Endothelial cell of umbilical vein (primary cell): ENCODE measurements at regions not wholly inside any gene's neighbourhood (a gene's known extent, or its start where the extent isn't known, plus 50 kb on each side); places are given as distances from the start of the nearest gene placed in this dataset.

Source experiments
- BruUV-seq: library from RNA; stranded (reverse); fragments of 400-500 nt; replicated peaks from 2 replicates; lab custom pipeline; 2021; lab: Mats Ljungman, UMichigan
- CTCF ChIA-PET: fragments of 300-600, 350-600 bp; sonication (Branson Sonifier 250); formaldehyde crosslinking; loops from one replicate; lab custom pipeline; 2021; ENCODE audit warnings: antibody characterized with exemption, inconsistent platforms; lab: Charles Lee
- POLR2A ChIA-PET: fragments of 300-600, 350-600 bp; sonication (Branson Sonifier 250); formaldehyde crosslinking; loops from one replicate; lab custom pipeline; 2021; ENCODE audit warnings: antibody characterized with exemption, inconsistent platforms; lab: Charles Lee
- DNase-seq: peaks from one replicate; pipeline ENCODE4 v3.0.0-alpha.2; 2011; ENCODE audit warnings: low read depth, low spot score
- FAIRE-seq: peaks from 2 replicates; lab custom pipeline; 2011; peaks lifted over from hg19 to GRCh38; lab: Jason Lieb, UNC
- H2AFZ ChIP-seq: 2 replicates; pipeline ENCODE4 v1.6.0; 2012; ENCODE audit warnings: low read depth, low read length, control low read depth, inconsistent platforms
- H3K27ac ChIP-seq: 2 replicates; pipeline ENCODE4 v1.5.1; 2011; ENCODE audit warnings: low read depth, mild to moderate bottlenecking, control low read depth, low read length, moderate library complexity; ENCODE audit not compliant: insufficient read depth
- H3K27me3 ChIP-seq, 2 experiments: 2 replicates each; pipeline versions ENCODE4 v1.6.0 to v1.6.1; 2011; ENCODE audit warnings: low read length in 2 of 2, mixed read lengths in 1 of 2; ENCODE audit not compliant: control insufficient read depth in 2 of 2, insufficient read depth in 2 of 2
- H3K36me3 ChIP-seq, 2 experiments: 2 replicates in 1 of 2; 3 replicates in 1 of 2; pipeline ENCODE4 v1.5.1; 2011; ENCODE audit warnings: low read length in 2 of 2, mild to moderate bottlenecking in 1 of 2, moderate library complexity in 1 of 2; ENCODE audit not compliant: control insufficient read depth in 2 of 2, insufficient read depth in 2 of 2; ENCODE audit errors: extremely low read depth in 1 of 2
- H3K4me1 ChIP-seq: 3 replicates; pipeline ENCODE4 v1.5.1; 2011; ENCODE audit warnings: mild to moderate bottlenecking, low read length; ENCODE audit not compliant: control insufficient read depth, insufficient read depth; ENCODE audit errors: extremely low read depth
- H3K4me2 ChIP-seq: 2 replicates; pipeline ENCODE4 v1.6.1; 2011; ENCODE audit warnings: low read length, control low read depth, mixed read lengths; ENCODE audit not compliant: insufficient read depth
- H3K4me3 ChIP-seq, 3 experiments: fragments of 200-600 bp in 1 of 3; sonication (generic), shearing (Covaris generic) in 1 of 3; replicated peaks in 1 of 3; 2 replicates each; pipeline ENCODE4 v1.5.1; 2011 to 2016; ENCODE audit warnings: control low read depth in 3 of 3, low read length in 3 of 3, mild to moderate bottlenecking in 2 of 3, inconsistent platforms in 1 of 3, low read depth in 1 of 3, moderate library complexity in 1 of 3; ENCODE audit not compliant: insufficient read depth in 1 of 3
- H3K79me2 ChIP-seq: 2 replicates; pipeline ENCODE4 v1.6.0; 2012; ENCODE audit warnings: low read length, inconsistent platforms; ENCODE audit not compliant: control insufficient read depth, insufficient read depth
- H3K9ac ChIP-seq: replicated peaks from 2 replicates; pipeline ENCODE3; 2011; ENCODE audit warnings: low read length, control low read depth; ENCODE audit not compliant: insufficient read depth; ENCODE audit errors: extremely low read depth
- H3K9me1 ChIP-seq: replicated peaks from 3 replicates; pipeline ENCODE4 v1.6.0; 2011; ENCODE audit warnings: mild to moderate bottlenecking, low read length; ENCODE audit not compliant: control insufficient read depth, insufficient read depth; ENCODE audit errors: extremely low read depth
- H3K9me3 ChIP-seq: replicated peaks from 2 replicates; pipeline ENCODE4 v1.5.1; 2012; ENCODE audit warnings: low read length, inconsistent platforms; ENCODE audit not compliant: control insufficient read depth, insufficient read depth
- H4K20me1 ChIP-seq: replicated peaks from 2 replicates; pipeline ENCODE3; 2011; ENCODE audit warnings: mild to moderate bottlenecking, low read length; ENCODE audit not compliant: control insufficient read depth, insufficient read depth; ENCODE audit errors: extremely low read depth
- CTCF ChIP-seq, 2 donors: IDR thresholded peaks; 1 replicate in 1 of 2; 2 replicates in 1 of 2; pipeline ENCODE4 v1.5.1; 2011; ENCODE audit warnings: low read length in 2 of 2, mild to moderate bottlenecking in 2 of 2, moderate library complexity in 2 of 2, control low read depth in 1 of 2, inconsistent platforms in 1 of 2, low read depth in 1 of 2; ENCODE audit not compliant: insufficient read depth in 1 of 2; ENCODE audit errors: extremely low read depth in 1 of 2
- EZH2 ChIP-seq: IDR thresholded peaks from 2 replicates; pipeline ENCODE4 v1.6.1; 2012; ENCODE audit warnings: borderline replicate concordance, low read depth, mild to moderate bottlenecking, moderate library complexity, low read length, inconsistent platforms; ENCODE audit not compliant: severe bottlenecking
- FOS ChIP-seq: IDR thresholded peaks from 2 replicates; pipeline ENCODE4 v1.6.1; 2011; ENCODE audit warnings: mild to moderate bottlenecking, low read length, moderate library complexity, borderline replicate concordance; ENCODE audit not compliant: insufficient read depth
- JUN ChIP-seq: IDR thresholded peaks from 2 replicates; pipeline ENCODE4 v1.6.1; 2011; ENCODE audit warnings: borderline replicate concordance, low read depth; ENCODE audit not compliant: insufficient read length, insufficient read depth
- MAX ChIP-seq: IDR thresholded peaks from 2 replicates; pipeline ENCODE4 v1.6.1; 2011; ENCODE audit not compliant: insufficient read depth, insufficient read length
- MYC ChIP-seq: IDR thresholded peaks from one replicate; pipeline ENCODE4 v1.6.1; 2011; ENCODE audit warnings: mild to moderate bottlenecking, low read depth, low read length
- POLR2A ChIP-seq: IDR thresholded peaks from 2 replicates; pipeline ENCODE4 v1.6.1; 2012; ENCODE audit warnings: low read depth, mild to moderate bottlenecking, control low read depth, low read length
- POLR2AphosphoS5 ChIP-seq: IDR thresholded peaks from 2 replicates; pipeline ENCODE4 v1.6.1; 2012; ENCODE audit warnings: low read depth, mild to moderate bottlenecking, control low read depth, low read length, moderate library complexity; ENCODE audit not compliant: insufficient read depth
- dilution Hi-C: fragments of 300-500 bp; cut with MboI; formaldehyde crosslinking; loops from one replicate; pipeline ENCODE4 v1.15.0; 2019; ENCODE audit warnings: low sequenced_read_pairs; ENCODE audit not compliant: extremely low pct_ligation_motif_present
- intact Hi-C: fragments of 100-400 bp; cut with micrococcal nuclease; formaldehyde crosslinking; loops from one replicate; pipeline ENCODE4 v1.10.0; 2022

- Histone ChIP-seq H4K20me1 (no peaks in the 10 kb centered on the region), H3K36me3 (no peaks in the 10 kb centered on the region), H3K79me2 (no peaks in the 10 kb centered on the region), H3K4me2 (no peak overlapping the region), H3K9me3 (no peaks in the 10 kb centered on the region), H3K9me1 (no peaks in the 10 kb centered on the region), H3K4me3 (no peak overlapping the region), H3K4me1 (no peaks in the 10 kb centered on the region), H3K9ac (no peak overlapping the region), H3K27ac (no peak overlapping the region), H3K27me3 (no peaks in the 10 kb centered on the region), H2AFZ (no peak overlapping the region)
- ChIA-PET POLR2A (no interaction called here), CTCF (no interaction called here)
- no peak for TF ChIP-seq MAX
- no peak for TF ChIP-seq FOS
- TF ChIP-seq EZH2, result no peak
- TF ChIP-seq POLR2AphosphoS5, result no peak
- TF ChIP-seq MYC, result no peak
- TF ChIP-seq POLR2A, result no peak
- no peak for TF ChIP-seq JUN
- DNase-seq, result no peak
- no peak for FAIRE-seq
- dilution Hi-C loops (no loop called here), intact Hi-C loops (no loop called here)
- BruUV-seq, result no TSS peak
Measured at GRCh38 chr12:41715256-41715655, 429.4 kb downstream of the GXYLT1 start.

- no peak overlapping the region for H3K4me2 ChIP-seq
- CTCF ChIA-PET, result interaction anchor here (1.1 kb wide), 1 partner anchor 49 kb away, joined by 3 read pairs; no protein-coding TSS in a partner anchor
- no peaks in the 10 kb centered on the region for H3K79me2 ChIP-seq
- no peaks in the 10 kb centered on the region for H3K36me3 ChIP-seq
- no peak overlapping the region for H2AFZ ChIP-seq
- H3K9ac ChIP-seq, result no peak overlapping the region
- no peak overlapping the region for H3K4me3 ChIP-seq
- no peaks in the 10 kb centered on the region for H3K9me3 ChIP-seq
- intact Hi-C loops, result no loop called here
- no peaks in the 10 kb centered on the region for H3K4me1 ChIP-seq
- H3K27me3 ChIP-seq, result no peaks in the 10 kb centered on the region
- dilution Hi-C loops, result no loop called here
- FAIRE-seq, result no peak
- POLR2A ChIA-PET, result no interaction called here
- no peak for TF ChIP-seq POLR2AphosphoS5
- TF ChIP-seq CTCF (IDR thresholded peaks at IDR 0.05; ENCODE audit: extremely low read depth in 1 of 2, insufficient read depth in 1 of 2, low read depth in 1 of 2, low read length in 2 of 2), result no peak
- TF ChIP-seq JUN, result no peak
- TF ChIP-seq MYC, result no peak
- TF ChIP-seq POLR2A, result no peak
- TF ChIP-seq FOS, result no peak
- no peak for TF ChIP-seq EZH2
- BruUV-seq, result no TSS peak
- H4K20me1 ChIP-seq, result no peaks in the 10 kb centered on the region
- DNase-seq, result peak; percentile 11
- no peaks in the 10 kb centered on the region for H3K9me1 ChIP-seq
- no peak overlapping the region for H3K27ac ChIP-seq
Measured at GRCh38 chr12:41709463-41710285, 435.0 kb downstream of the GXYLT1 start.
